Osteocyte (in vitro differentiated cells): ENCODE measurements at regions not wholly inside any gene's neighbourhood (a gene's known extent, or its start where the extent isn't known, plus 50 kb on each side); places are given as distances from the start of the nearest gene placed in this dataset.

ENCODE experiments used
- DNase-seq: peaks from one replicate; pipeline ENCODE4 v3.0.0; 2021; ENCODE audit warnings: mixed read lengths; ENCODE audit not compliant: unreplicated experiment; ENCODE audit errors: extremely low spot score
- H3K27ac Mint-ChIP-seq: one replicate; pipeline ENCODE4 v1.8.0; 2021; ENCODE audit warnings: mild to moderate bottlenecking, mixed read lengths; ENCODE audit not compliant: unreplicated experiment
- H3K27me3 Mint-ChIP-seq: one replicate; pipeline ENCODE4 v1.8.0; 2021; ENCODE audit warnings: mixed read lengths; ENCODE audit not compliant: unreplicated experiment
- H3K36me3 Mint-ChIP-seq: one replicate; pipeline ENCODE4 v1.8.0; 2021; ENCODE audit warnings: mixed read lengths; ENCODE audit not compliant: unreplicated experiment
- H3K4me1 Mint-ChIP-seq: one replicate; pipeline ENCODE4 v1.8.0; 2021; ENCODE audit warnings: mixed read lengths; ENCODE audit not compliant: unreplicated experiment
- H3K4me3 Mint-ChIP-seq: one replicate; pipeline ENCODE4 v1.8.0; 2021; ENCODE audit warnings: mild to moderate bottlenecking, moderate library complexity, mixed read lengths; ENCODE audit not compliant: unreplicated experiment
- H3K9me3 Mint-ChIP-seq: one replicate; pipeline ENCODE4 v1.8.0; 2021; ENCODE audit warnings: mixed read lengths; ENCODE audit not compliant: unreplicated experiment
- CTCF ChIP-seq: fragments of 200-600 bp; sonication (generic); IDR thresholded peaks from 2 replicates; pipeline ENCODE4 v1.5.0; 2021; ENCODE audit warnings: antibody characterized with exemption, mild to moderate bottlenecking, moderate library complexity

- no peaks in the 10 kb centered on the region for H3K4me1 Mint-ChIP-seq
- DNase-seq, result no peak
- H3K27ac Mint-ChIP-seq, result no peak overlapping the region
- TF ChIP-seq CTCF, result no peak
- no peak overlapping the region for H3K4me3 Mint-ChIP-seq
- H3K9me3 Mint-ChIP-seq, result no peaks in the 10 kb centered on the region
- H3K27me3 Mint-ChIP-seq, result peaks cover 12% of the 10 kb centered on the region
- H3K36me3 Mint-ChIP-seq, result no peaks in the 10 kb centered on the region
These were observed 483.8 kb upstream of the SPRED2 start for GRCh38 chr2:65916177-65916576.

- Mint-ChIP-seq H3K4me3 (no peak overlapping the region), H3K36me3 (no peaks in the 10 kb centered on the region), H3K9me3 (no peaks in the 10 kb centered on the region), H3K4me1 (no peaks in the 10 kb centered on the region), H3K27ac (no peak overlapping the region), H3K27me3 (peaks cover 14% of the 10 kb centered on the region)
- no peak for TF ChIP-seq CTCF
- no peak for DNase-seq
These were observed 482.9 kb upstream of the SPRED2 start for GRCh38 chr2:65915273-65915672.

- H3K9me3 Mint-ChIP-seq, result no peaks in the 10 kb centered on the region
- no peak for TF ChIP-seq CTCF
- H3K27ac Mint-ChIP-seq, result no peak overlapping the region
- no peak for DNase-seq
- no peaks in the 10 kb centered on the region for H3K4me1 Mint-ChIP-seq
- no peak overlapping the region for H3K4me3 Mint-ChIP-seq
- H3K36me3 Mint-ChIP-seq, result no peaks in the 10 kb centered on the region
- peaks cover 12% of the 10 kb centered on the region for H3K27me3 Mint-ChIP-seq
These were observed 481.9 kb upstream of the SPRED2 start for GRCh38 chr2:65914244-65914786.

- TF ChIP-seq CTCF, result no peak
- no peaks in the 10 kb centered on the region for H3K9me3 Mint-ChIP-seq
- no peak overlapping the region for H3K4me3 Mint-ChIP-seq
- no peaks in the 10 kb centered on the region for H3K36me3 Mint-ChIP-seq
- no peak for DNase-seq
- H3K27me3 Mint-ChIP-seq, result peaks cover 10% of the 10 kb centered on the region
- H3K4me1 Mint-ChIP-seq, result no peaks in the 10 kb centered on the region
- H3K27ac Mint-ChIP-seq, result no peak overlapping the region
These were observed 481.4 kb upstream of the SPRED2 start for GRCh38 chr2:65913813-65914212.

GRCh38 chr2:65901756-65902155, 469.4 kb upstream of the SPRED2 start:
- peaks cover 9% of the 10 kb centered on the region for H3K9me3 Mint-ChIP-seq
- H3K4me1 Mint-ChIP-seq, result no peaks in the 10 kb centered on the region
- no peak for DNase-seq
- H3K4me3 Mint-ChIP-seq, result no peak overlapping the region
- H3K36me3 Mint-ChIP-seq, result no peaks in the 10 kb centered on the region
- H3K27ac Mint-ChIP-seq, result no peak overlapping the region
- H3K27me3 Mint-ChIP-seq, result peaks cover 5% of the 10 kb centered on the region
- TF ChIP-seq CTCF, result no peak
